ENCODE measurements at regions not wholly inside any gene's neighbourhood (a gene's known extent, or its start where the extent isn't known, plus 50 kb on each side); places are given as distances from the start of the nearest gene placed in this dataset.

GRCh38 chr10:77723376-77723775 lies 85.8 kb upstream of the KCNMA1 start:
- TF ChIP-seq CTCF (IDR thresholded peaks at IDR 0.05) (no peak), POLR2AphosphoS5 (IDR thresholded peaks at IDR 0.05) (no peak), POLR2A (IDR thresholded peaks at IDR 0.05) (no peak)
